MM.1S (cell line): ENCODE measurements at regions not wholly inside any gene's neighbourhood (a gene's known extent, or its start where the extent isn't known, plus 50 kb on each side); places are given as distances from the start of the nearest gene placed in this dataset.
A peak's percentile ranks its signal among the peaks of the same experiment; 100 is the strongest.

Experiments used
- DNase-seq: peaks from one replicate; pipeline ENCODE4 v3.0.0-alpha.2; 2015
- H2AFZ ChIP-seq: fragments of 300-600 bp; sonication (generic); 2 replicates; pipeline ENCODE4 v1.6.0; 2016; ENCODE audit warnings: antibody characterized with exemption, low read length
- H3F3A ChIP-seq: fragments of 300-600 bp; sonication (generic); 2 replicates; pipeline ENCODE4 v1.6.1; 2016; ENCODE audit warnings: mild to moderate bottlenecking, antibody characterized with exemption, low read length, moderate library complexity, mixed read lengths; ENCODE audit not compliant: insufficient read depth
- H3K27ac ChIP-seq: fragments of 300-600 bp; sonication (generic); 2 replicates; pipeline ENCODE4 v1.5.1; 2016; ENCODE audit warnings: mild to moderate bottlenecking, low read length
- H3K27me3 ChIP-seq: fragments of 300-600 bp; sonication (generic); replicated peaks from 2 replicates; pipeline ENCODE4 v1.6.0; 2016; ENCODE audit warnings: low read length; ENCODE audit not compliant: insufficient read depth
- H3K36me3 ChIP-seq: fragments of 300-600 bp; sonication (generic); replicated peaks from 2 replicates; pipeline ENCODE4 v1.6.1; 2016; ENCODE audit warnings: mild to moderate bottlenecking, low read length, mixed read lengths; ENCODE audit not compliant: insufficient read depth
- H3K4me1 ChIP-seq: fragments of 300-600 bp; sonication (generic); 2 replicates; pipeline ENCODE4 v1.6.1; 2016; ENCODE audit warnings: low read length, mixed read lengths
- H3K4me2 ChIP-seq: fragments of 300-600 bp; sonication (generic); 2 replicates; pipeline ENCODE4 v1.6.0; 2016; ENCODE audit warnings: low read depth, low read length
- H3K4me3 ChIP-seq: fragments of 300-600 bp; sonication (generic); 2 replicates; pipeline ENCODE4 v1.5.1; 2016; ENCODE audit warnings: low read length, mixed read lengths
- H3K79me2 ChIP-seq: fragments of 300-600 bp; sonication (generic); 2 replicates; pipeline ENCODE4 v1.6.1; 2016; ENCODE audit warnings: mixed run types, low read length, mixed read lengths
- H3K9ac ChIP-seq: fragments of 300-600 bp; sonication (generic); 2 replicates; pipeline ENCODE4 v1.6.1; 2016; ENCODE audit warnings: low read length, mixed read lengths
- H3K9me2 ChIP-seq: fragments of 300-600 bp; sonication (generic); replicated peaks from 2 replicates; pipeline ENCODE4 v1.6.1; 2016; ENCODE audit warnings: mild to moderate bottlenecking, low read length, mixed read lengths; ENCODE audit not compliant: insufficient read depth
- H3K9me3 ChIP-seq: fragments of 300-600 bp; sonication (generic); replicated peaks from 2 replicates; pipeline ENCODE4 v1.6.1; 2016; ENCODE audit warnings: mild to moderate bottlenecking, low read length, mixed read lengths; ENCODE audit not compliant: insufficient read depth
- H4K20me1 ChIP-seq: fragments of 300-600 bp; sonication (generic); 2 replicates; pipeline ENCODE4 v1.6.1; 2016; ENCODE audit warnings: mild to moderate bottlenecking, low read length, moderate library complexity, mixed read lengths; ENCODE audit not compliant: insufficient read depth
- EZH2 ChIP-seq: fragments of 300-600 bp; sonication (generic); optimal IDR thresholded peaks from 2 replicates; pipeline ENCODE3; 2017; ENCODE audit warnings: low read depth, mild to moderate bottlenecking, antibody characterized with exemption, low read length, mixed read lengths
- EZH2phosphoT487 ChIP-seq: fragments of 300-600 bp; sonication (generic); IDR thresholded peaks from 2 replicates; pipeline ENCODE4 v1.6.1; 2018; ENCODE audit warnings: antibody characterized with exemption, low read length
- TF ChIP-seq, protein P1 (sequence below): fragments of 300-600 bp; sonication (generic); IDR thresholded peaks from 2 replicates; pipeline ENCODE4 v1.5.1; 2016; ENCODE audit warnings: antibody characterized with exemption, low read length, mixed read lengths

DNA sequence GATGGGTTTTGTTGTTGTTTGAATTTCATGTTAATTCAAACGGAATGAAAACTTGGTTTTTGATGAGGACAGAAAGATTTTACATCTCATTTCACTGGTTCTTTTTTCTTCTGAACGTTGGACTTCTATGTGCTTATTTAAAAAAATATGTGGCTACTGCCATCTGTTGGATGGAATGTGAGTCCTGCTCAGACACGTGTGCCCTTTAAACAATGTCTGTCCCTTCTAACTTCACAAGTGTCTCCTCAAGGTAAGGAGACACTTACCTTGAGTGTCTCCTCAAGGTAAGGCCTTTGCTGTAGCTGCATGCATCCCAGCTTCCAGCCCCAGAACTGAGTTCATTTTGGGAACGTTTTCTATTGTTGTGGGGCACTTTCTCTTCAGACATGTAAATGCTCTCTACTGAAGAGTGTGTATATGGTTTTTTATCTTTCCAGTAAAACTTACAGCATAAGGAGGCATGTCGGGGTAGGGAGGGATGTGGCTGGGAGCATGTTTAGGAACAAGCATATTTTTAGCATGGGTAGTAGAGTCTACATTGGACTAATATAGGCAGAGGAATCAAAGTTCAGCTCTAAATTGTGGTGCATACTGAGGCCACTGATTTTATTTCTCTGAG, 63.1 kb upstream of the UBE3A start:
- Histone ChIP-seq H3F3A (no peaks in the 10 kb centered on the region), H3K9ac (no peak overlapping the region), H3K9me3 (no peaks in the 10 kb centered on the region), H3K9me2 (no peaks in the 10 kb centered on the region), H2AFZ (no peak overlapping the region), H3K27ac (no peak overlapping the region), H3K4me3 (no peak overlapping the region), H3K4me1 (no peaks in the 10 kb centered on the region), H3K27me3 (no peaks in the 10 kb centered on the region), H4K20me1 (no peaks in the 10 kb centered on the region), H3K36me3 (no peaks in the 10 kb centered on the region), H3K79me2 (no peaks in the 10 kb centered on the region), H3K4me2 (no peak overlapping the region)
- TF ChIP-seq EZH2, result no peak
- TF ChIP-seq, protein P1, sequence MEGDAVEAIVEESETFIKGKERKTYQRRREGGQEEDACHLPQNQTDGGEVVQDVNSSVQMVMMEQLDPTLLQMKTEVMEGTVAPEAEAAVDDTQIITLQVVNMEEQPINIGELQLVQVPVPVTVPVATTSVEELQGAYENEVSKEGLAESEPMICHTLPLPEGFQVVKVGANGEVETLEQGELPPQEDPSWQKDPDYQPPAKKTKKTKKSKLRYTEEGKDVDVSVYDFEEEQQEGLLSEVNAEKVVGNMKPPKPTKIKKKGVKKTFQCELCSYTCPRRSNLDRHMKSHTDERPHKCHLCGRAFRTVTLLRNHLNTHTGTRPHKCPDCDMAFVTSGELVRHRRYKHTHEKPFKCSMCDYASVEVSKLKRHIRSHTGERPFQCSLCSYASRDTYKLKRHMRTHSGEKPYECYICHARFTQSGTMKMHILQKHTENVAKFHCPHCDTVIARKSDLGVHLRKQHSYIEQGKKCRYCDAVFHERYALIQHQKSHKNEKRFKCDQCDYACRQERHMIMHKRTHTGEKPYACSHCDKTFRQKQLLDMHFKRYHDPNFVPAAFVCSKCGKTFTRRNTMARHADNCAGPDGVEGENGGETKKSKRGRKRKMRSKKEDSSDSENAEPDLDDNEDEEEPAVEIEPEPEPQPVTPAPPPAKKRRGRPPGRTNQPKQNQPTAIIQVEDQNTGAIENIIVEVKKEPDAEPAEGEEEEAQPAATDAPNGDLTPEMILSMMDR, result peak; percentile 54
- peak; percentile 48 for DNase-seq

DNA sequence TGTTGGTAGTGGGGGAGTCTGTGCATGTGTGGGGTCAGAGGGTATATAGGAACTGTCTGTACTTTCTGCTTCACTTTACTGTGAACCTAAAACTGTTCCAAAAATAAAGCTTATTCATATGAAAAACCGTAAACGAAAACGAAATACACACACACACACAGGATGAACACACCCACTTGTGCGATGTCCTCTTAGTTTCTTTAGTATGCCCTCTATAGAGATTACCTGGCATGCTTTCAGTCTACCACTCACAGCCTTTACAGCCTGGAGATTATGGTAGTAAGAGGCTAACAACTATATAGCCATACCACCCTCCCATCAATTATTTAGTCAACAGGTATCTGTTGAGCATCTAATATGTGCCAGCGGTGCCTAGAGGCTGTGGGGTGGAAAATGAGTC, 60.0 kb upstream of the UBE3A start:
- Histone ChIP-seq H3K27me3 (no peaks in the 10 kb centered on the region), H3K4me1 (no peaks in the 10 kb centered on the region), H2AFZ (no peak overlapping the region), H3K4me2 (no peak overlapping the region), H3K9me2 (no peaks in the 10 kb centered on the region), H4K20me1 (no peaks in the 10 kb centered on the region), H3K27ac (no peak overlapping the region), H3K36me3 (no peaks in the 10 kb centered on the region), H3K79me2 (no peaks in the 10 kb centered on the region), H3K9me3 (no peaks in the 10 kb centered on the region), H3K4me3 (no peak overlapping the region), H3K9ac (no peak overlapping the region), H3F3A (no peaks in the 10 kb centered on the region)
- DNase-seq, result no peak
- TF ChIP-seq, protein P1, result no peak
- TF ChIP-seq EZH2phosphoT487 (no peak), EZH2 (no peak)

DNA sequence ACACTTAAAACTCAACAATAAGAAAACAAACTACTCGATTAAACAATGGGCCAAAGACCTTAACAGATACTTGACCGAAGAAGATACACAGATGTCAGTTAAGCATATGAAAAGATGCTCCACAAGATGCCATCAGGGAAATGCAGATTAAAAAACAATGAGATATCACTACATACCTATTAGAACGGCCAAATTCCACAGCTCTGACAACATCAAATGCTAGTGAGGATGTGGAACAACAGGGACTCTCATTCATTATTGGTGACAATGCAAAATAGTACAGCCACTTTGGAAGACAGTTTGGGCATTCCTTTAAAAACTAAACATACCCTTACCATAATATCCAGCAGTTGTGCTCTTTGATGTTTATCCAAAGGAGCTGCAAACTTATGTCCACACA, 59.1 kb upstream of the UBE3A start:
- no peak for TF ChIP-seq EZH2phosphoT487
- TF ChIP-seq, protein P1, result no peak
- no peak for TF ChIP-seq EZH2
- Histone ChIP-seq H3K4me1 (no peaks in the 10 kb centered on the region), H3F3A (no peaks in the 10 kb centered on the region), H3K9ac (no peak overlapping the region), H2AFZ (no peak overlapping the region), H3K4me3 (no peak overlapping the region), H3K36me3 (no peaks in the 10 kb centered on the region), H4K20me1 (no peaks in the 10 kb centered on the region), H3K9me3 (no peaks in the 10 kb centered on the region), H3K9me2 (no peaks in the 10 kb centered on the region), H3K27ac (no peak overlapping the region), H3K79me2 (no peaks in the 10 kb centered on the region), H3K27me3 (no peaks in the 10 kb centered on the region), H3K4me2 (no peak overlapping the region)
- no peak for DNase-seq
